NCI-H2227 (cell line): ENCODE measurements at regions not wholly inside any gene's neighbourhood (a gene's known extent, or its start where the extent isn't known, plus 50 kb on each side); places are given as distances from the start of the nearest gene placed in this dataset.

Source experiments
- DNase-seq: peaks from one replicate; lab custom pipeline; 2025; ENCODE audit not compliant: unreplicated experiment; lab: John Stamatoyannopoulos, UW

- DNase-seq = no peak
Observed at GRCh38 chr10:33565231-33565630, 230.8 kb upstream of the NRP1 start.

DNA sequence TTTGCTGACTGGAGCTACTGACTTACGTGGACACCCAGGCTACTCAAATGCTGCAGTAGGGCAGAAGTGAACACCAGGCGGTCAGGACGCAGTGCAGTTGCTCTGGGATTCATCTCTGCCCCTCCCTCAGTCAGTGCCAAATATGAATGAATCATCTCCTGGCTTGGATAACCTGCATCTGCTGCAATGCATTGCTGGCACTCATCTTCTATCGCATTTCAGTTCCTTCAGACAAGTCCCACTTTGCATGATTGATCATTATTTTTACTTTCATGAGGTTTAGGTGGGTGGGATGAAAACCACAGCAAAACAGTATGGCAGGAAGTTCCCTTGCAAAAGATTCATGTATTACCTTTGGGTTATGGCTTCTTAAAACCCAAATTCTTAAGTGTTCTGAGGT lies 224.6 kb upstream of the NRP1 start:
- DNase-seq = no peak

- no peak for DNase-seq
Observed at GRCh38 chr10:33557313-33557712, 222.8 kb upstream of the NRP1 start.

DNA sequence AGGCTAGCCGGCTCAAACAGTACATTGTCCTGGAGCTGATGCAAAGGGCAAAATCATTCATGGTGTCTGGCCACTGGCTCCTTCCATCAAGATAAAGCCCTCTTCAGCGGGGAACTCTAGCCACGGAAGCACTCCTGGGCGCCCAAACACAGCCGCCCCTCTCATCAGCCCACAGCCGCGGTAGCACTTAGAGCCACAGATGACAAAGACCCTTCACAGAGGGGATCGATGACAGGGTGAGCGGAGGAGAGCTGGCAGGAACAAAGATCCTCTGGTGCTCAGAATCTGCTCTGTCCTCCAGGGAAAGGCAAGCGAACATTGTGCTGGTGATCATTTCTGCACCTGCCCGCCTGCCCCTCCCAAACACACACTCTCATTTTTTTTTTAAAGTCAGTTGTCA lies 222.2 kb upstream of the NRP1 start:
- peak; percentile 41 for DNase-seq

GRCh38 chr10:33556103-33556502 lies 221.6 kb upstream of the NRP1 start:
- no peak for DNase-seq

DNA sequence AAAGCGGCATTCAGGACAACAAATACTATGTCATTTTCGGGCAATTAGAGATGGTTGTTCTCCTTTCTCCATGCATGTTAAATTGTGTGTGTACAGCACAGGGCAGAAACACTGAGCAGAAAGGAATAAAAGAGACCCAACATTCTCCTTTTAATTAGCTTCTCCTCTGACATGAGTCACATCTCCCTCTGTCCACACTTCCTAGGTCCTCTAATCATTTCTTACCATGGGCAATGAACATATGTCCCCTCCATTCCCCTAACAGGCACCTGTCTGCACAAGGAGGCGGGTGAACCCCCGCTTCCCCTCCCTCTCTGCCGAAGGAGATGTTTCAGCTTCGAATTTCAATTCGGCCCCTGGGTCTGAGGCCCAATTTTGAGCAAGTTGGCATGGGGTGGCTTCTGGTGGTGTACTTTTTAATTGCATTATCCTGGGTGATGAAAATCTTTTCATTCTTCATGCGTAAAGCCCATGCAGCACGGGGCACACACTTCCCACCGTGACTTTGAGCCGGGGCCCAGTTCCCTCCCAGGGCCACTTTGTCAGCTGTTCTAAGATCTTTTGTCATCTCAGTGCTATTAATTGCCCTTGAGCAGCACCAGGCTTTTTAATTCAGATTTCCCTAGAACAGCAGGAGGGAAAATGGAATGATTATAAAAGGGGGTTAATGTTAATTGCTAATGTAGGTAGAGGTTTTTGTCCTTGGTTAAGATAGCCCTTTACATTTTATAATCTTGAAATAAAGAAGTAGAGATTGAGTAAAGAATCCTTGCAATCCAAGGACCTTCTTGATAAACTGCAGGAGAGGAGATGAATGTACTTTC lies 219.5 kb upstream of the NRP1 start:
- DNase-seq = no peak

- DNase-seq = no peak
Observed at GRCh38 chr10:33552290-33552689, 217.8 kb upstream of the NRP1 start.

- DNase-seq = no peak
Observed at GRCh38 chr10:33550811-33551210, 216.3 kb upstream of the NRP1 start.

GRCh38 chr10:33547976-33548375 lies 213.5 kb upstream of the NRP1 start:
- peak; percentile 16 for DNase-seq

GRCh38 chr10:33546031-33546430 lies 211.6 kb upstream of the NRP1 start:
- DNase-seq = no peak

- no peak for DNase-seq
Observed at GRCh38 chr10:33542752-33543505, 208.5 kb upstream of the NRP1 start.

DNA sequence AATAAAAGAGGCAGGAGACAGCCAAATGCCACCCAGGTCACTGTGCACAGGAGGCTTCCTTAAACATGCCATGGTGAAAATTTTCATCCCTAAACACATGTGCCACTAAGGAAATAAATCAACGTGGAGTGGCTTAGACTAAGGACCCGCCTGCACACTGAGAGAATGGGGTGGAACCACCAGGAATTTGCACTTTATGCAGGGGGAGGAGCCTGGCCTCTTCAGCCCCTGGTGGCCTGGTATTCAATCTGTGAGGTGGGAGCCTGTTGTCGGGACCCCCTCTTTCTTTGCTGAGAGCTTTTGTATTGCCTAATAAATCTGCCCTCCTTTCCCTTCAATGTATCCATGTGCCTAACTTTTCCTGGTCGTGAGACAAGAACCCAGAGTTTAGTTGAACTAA lies 204.6 kb upstream of the NRP1 start:
- DNase-seq = no peak

GRCh38 chr10:33537066-33537465 lies 202.6 kb upstream of the NRP1 start:
- DNase-seq = no peak

DNA sequence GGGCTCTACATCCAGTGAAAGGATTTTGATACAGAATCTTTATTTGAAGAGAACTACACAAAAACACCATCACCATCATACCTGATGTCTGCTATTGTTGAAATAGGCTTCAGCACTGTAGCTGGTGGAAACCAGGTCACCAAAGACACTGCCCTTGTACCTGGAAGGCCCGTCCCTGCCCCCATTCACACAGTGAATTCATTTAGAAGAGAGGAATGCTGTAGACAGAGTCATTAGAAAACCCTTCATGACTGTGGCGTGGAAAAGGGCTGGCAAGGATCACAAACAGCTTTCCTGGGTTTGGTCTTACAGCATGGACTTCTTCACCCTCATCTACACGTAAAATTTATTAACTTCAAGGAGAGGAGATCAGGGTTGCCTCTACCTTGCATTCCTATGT lies 202.0 kb upstream of the NRP1 start:
- DNase-seq = no peak

GRCh38 chr10:33535866-33536265 lies 201.4 kb upstream of the NRP1 start:
- no peak for DNase-seq

GRCh38 chr10:33534416-33534815 lies 199.9 kb upstream of the NRP1 start:
- no peak for DNase-seq

DNA sequence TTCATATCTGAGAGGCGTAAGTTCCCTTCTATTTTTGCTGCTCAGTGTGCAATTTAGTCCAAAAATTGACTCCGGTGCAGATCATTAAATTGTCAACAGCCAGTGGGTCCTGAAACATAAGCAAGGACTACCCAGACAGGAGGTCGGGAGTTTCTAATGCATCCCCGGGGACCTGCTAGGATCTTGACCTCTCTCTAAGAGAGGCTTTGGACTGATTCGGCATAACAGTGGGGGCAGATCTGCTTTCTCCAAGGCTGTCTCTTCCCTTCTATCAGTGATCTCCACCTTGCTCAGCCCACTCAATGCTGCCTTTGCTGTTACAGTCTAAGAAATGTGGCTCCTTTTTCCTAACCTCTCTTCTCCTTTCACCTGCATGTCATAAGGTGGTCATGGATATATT lies 199.1 kb upstream of the NRP1 start:
- DNase-seq = no peak

- DNase-seq = no peak
Observed at GRCh38 chr10:33532901-33533300, 198.4 kb upstream of the NRP1 start.

DNA sequence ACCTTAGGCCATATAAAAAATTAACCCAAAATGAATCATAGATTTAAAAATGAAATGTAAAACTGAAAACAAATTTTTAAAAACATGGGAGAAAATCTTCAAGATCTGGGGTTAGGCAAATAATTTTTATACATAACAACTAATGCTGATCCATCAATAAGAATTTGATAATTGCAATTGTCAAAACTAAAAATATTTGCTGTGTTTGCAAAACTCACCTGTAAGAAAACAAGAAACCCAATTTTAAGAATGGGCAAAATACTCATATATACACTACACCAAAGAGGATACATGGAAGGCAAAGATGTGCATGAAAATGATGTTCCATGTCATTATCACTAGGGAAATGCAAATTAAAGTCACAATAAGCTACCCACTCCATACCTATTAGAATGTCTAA lies 194.8 kb upstream of the NRP1 start:
- no peak for DNase-seq

DNA sequence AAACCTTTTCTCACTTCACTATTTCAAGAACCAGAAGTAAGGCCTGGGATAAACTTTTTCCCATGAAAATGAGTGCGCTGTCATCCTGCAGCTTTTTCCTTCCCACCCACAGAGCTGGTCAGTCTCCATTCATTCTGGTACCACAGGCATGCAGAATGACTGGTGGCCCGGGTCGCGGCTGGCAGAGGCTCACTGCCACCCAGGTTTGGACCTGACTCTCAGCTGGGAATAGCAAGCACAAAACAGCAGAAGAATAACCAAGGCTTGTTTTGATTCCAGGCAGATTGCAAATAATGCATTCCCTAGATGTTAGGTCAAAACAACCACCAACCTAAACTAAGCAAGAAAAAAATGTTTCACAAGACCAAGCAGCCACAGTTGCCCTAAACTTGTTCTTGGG lies 190.5 kb upstream of the NRP1 start:
- DNase-seq = no peak

DNA sequence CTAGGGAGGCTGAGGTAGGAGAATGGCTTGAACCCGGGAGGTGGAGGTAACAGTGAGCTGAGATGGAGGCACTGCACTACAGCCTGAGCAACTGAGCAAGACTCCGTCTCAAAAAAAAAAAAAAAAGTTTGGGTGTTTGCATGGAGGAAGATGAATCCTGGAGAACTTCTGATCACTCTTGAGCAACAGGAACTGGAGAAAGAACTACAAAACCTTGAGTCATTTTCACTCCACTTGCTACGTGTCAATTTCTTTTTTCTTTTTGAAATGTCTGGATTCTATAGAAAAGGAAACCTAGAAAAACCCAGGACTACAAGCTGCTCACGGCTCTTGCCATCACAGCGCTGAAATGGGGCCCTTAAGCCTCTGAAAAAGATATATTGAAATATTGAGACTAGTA lies 189.6 kb upstream of the NRP1 start:
- no peak for DNase-seq

GRCh38 chr10:33523236-33523792 lies 188.8 kb upstream of the NRP1 start:
- no peak for DNase-seq
